ENCODE measurements at regions not wholly inside any gene's neighbourhood (a gene's known extent, or its start where the extent isn't known, plus 50 kb on each side); places are given as distances from the start of the nearest gene placed in this dataset.

- Histone ChIP-seq H3K4me3 (ENCODE audit: low read depth, low read length) (no peak overlapping the region), H3K27ac (ENCODE audit: low read depth, low read length) (no peak overlapping the region), H3K9me3 (ENCODE audit: control insufficient read depth, insufficient read depth, low read length) (peaks cover 6% of the 10 kb centered on the region; the same call in 1 of the 2 replicates), H3K27me3 (ENCODE audit: control insufficient read depth, insufficient read depth, low read length) (no peaks in the 10 kb centered on the region)
- POLR2A ChIA-PET = no interaction called here
- no peak for DNase-seq (ENCODE audit: low read depth, low spot score)
- TF ChIP-seq, protein P1, sequence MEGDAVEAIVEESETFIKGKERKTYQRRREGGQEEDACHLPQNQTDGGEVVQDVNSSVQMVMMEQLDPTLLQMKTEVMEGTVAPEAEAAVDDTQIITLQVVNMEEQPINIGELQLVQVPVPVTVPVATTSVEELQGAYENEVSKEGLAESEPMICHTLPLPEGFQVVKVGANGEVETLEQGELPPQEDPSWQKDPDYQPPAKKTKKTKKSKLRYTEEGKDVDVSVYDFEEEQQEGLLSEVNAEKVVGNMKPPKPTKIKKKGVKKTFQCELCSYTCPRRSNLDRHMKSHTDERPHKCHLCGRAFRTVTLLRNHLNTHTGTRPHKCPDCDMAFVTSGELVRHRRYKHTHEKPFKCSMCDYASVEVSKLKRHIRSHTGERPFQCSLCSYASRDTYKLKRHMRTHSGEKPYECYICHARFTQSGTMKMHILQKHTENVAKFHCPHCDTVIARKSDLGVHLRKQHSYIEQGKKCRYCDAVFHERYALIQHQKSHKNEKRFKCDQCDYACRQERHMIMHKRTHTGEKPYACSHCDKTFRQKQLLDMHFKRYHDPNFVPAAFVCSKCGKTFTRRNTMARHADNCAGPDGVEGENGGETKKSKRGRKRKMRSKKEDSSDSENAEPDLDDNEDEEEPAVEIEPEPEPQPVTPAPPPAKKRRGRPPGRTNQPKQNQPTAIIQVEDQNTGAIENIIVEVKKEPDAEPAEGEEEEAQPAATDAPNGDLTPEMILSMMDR (IDR thresholded peaks at IDR 0.05; ENCODE audit: low read depth, low read length) = no peak
- CTCF ChIA-PET = no interaction called here
Observed at GRCh38 chr18:51288582-51288981, 91.1 kb upstream of the MEX3C start.

DNA sequence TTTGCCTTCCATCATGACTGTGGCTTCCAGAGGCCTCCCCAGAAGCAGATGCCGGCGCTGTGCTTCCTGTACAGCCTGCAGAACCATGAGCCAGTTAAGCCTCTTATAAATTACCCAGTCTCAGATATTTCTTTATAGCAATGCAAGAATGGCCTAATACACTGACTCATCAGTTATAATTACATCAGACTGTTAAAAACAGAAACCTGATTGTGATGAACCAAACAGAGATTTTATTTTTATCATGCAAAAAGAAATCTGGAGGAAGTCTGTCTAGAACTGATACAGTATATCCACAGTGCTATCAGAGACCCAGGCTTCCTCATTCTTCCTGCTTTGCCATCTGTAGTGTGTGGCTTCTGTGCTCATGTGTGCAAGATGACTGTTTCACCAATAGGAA is 93.4 kb upstream of the MEX3C start:
- no peak for DNase-seq (ENCODE audit: low read depth, low spot score)
- Histone ChIP-seq H3K27ac (ENCODE audit: low read depth, low read length) (no peak overlapping the region), H3K9me3 (ENCODE audit: control insufficient read depth, insufficient read depth, low read length) (peaks cover 13% of the 10 kb centered on the region; the same call in 1 of the 2 replicates), H3K27me3 (ENCODE audit: control insufficient read depth, insufficient read depth, low read length) (no peaks in the 10 kb centered on the region), H3K4me3 (ENCODE audit: low read depth, low read length) (no peak overlapping the region)
- ChIA-PET CTCF (no interaction called here), POLR2A (no interaction called here)
- TF ChIP-seq, protein P1 (IDR thresholded peaks at IDR 0.05; ENCODE audit: low read depth, low read length) = no peak

GRCh38 chr18:51300912-51301311 is 103.4 kb upstream of the MEX3C start:
- POLR2A ChIA-PET = no interaction called here

DNA sequence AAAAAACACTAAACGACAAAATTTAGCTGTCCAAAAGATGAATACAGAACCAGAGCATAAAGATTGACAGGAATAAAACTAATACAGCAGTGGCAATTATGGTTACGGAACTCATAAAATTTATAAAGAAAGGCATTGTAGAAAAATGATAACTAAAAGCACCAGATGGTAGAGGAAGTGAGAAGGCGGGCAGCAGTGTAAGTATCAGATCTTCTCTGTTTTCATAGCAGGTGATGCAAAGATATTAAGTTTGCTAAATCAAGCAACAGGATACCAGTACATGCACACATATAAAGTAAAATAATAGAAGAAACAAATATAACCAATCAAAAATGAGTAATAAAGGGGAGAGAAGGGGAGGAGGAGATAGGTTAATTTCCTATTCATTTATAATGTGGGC is 103.9 kb upstream of the MEX3C start:
- CTCF ChIA-PET = no interaction called here
- no peak overlapping the region for H3K4me3 ChIP-seq (ENCODE audit: low read depth, low read length)
- POLR2A ChIA-PET = no interaction called here
- TF ChIP-seq, protein P1 (IDR thresholded peaks at IDR 0.05; ENCODE audit: low read depth, low read length) = no peak
- no peak for DNase-seq (ENCODE audit: low read depth, low spot score)
- no peaks in the 10 kb centered on the region for H3K27me3 ChIP-seq (ENCODE audit: control insufficient read depth, insufficient read depth, low read length)
- no peaks in the 10 kb centered on the region; the same call in 1 of the 2 replicates for H3K9me3 ChIP-seq (ENCODE audit: control insufficient read depth, insufficient read depth, low read length)
- H3K27ac ChIP-seq (ENCODE audit: low read depth, low read length) = no peak overlapping the region

More at GRCh38 chr18:51300912-51301311, 103.4 kb upstream of the MEX3C start:
- Histone ChIP-seq H3K9me3 (ENCODE audit: control insufficient read depth, insufficient read depth, low read length) (no peaks in the 10 kb centered on the region; the same call in 1 of the 2 replicates), H3K27me3 (ENCODE audit: control insufficient read depth, insufficient read depth, low read length) (no peaks in the 10 kb centered on the region), H3K4me3 (ENCODE audit: low read depth, low read length) (no peak overlapping the region), H3K27ac (ENCODE audit: low read depth, low read length) (no peak overlapping the region)
- DNase-seq (ENCODE audit: low read depth, low spot score) = no peak
- CTCF ChIA-PET = no interaction called here
- TF ChIP-seq, protein P1 (IDR thresholded peaks at IDR 0.05; ENCODE audit: low read depth, low read length) = no peak

GRCh38 chr18:51316677-51317076 is 119.2 kb upstream of the MEX3C start:
- H3K9me3 ChIP-seq (ENCODE audit: control insufficient read depth, insufficient read depth, low read length) = peaks cover 7% of the 10 kb centered on the region; the same call in 1 of the 2 replicates
- TF ChIP-seq, protein P1 (IDR thresholded peaks at IDR 0.05; ENCODE audit: low read depth, low read length) = no peak
- no peak overlapping the region for H3K4me3 ChIP-seq (ENCODE audit: low read depth, low read length)
- CTCF ChIA-PET = no interaction called here
- no peak overlapping the region for H3K27ac ChIP-seq (ENCODE audit: low read depth, low read length)
- POLR2A ChIA-PET = no interaction called here
- no peak for DNase-seq (ENCODE audit: low read depth, low spot score)
- no peaks in the 10 kb centered on the region for H3K27me3 ChIP-seq (ENCODE audit: control insufficient read depth, insufficient read depth, low read length)

All from AG04450 (cell line).